ENCODE measurements at regions not wholly inside any gene's neighbourhood (a gene's known extent, or its start where the extent isn't known, plus 50 kb on each side); places are given as distances from the start of the nearest gene placed in this dataset.

GRCh38 chr18:54765636-54766375 is 62.5 kb upstream of the RAB27B start:
- DNase-seq (ENCODE audit: low spot score) (no peak), ATAC-seq (ENCODE audit: low FRiP score) (no peak)
- TF ChIP-seq, protein P1, sequence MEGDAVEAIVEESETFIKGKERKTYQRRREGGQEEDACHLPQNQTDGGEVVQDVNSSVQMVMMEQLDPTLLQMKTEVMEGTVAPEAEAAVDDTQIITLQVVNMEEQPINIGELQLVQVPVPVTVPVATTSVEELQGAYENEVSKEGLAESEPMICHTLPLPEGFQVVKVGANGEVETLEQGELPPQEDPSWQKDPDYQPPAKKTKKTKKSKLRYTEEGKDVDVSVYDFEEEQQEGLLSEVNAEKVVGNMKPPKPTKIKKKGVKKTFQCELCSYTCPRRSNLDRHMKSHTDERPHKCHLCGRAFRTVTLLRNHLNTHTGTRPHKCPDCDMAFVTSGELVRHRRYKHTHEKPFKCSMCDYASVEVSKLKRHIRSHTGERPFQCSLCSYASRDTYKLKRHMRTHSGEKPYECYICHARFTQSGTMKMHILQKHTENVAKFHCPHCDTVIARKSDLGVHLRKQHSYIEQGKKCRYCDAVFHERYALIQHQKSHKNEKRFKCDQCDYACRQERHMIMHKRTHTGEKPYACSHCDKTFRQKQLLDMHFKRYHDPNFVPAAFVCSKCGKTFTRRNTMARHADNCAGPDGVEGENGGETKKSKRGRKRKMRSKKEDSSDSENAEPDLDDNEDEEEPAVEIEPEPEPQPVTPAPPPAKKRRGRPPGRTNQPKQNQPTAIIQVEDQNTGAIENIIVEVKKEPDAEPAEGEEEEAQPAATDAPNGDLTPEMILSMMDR (IDR thresholded peaks at IDR 0.05), result no peak

DNA sequence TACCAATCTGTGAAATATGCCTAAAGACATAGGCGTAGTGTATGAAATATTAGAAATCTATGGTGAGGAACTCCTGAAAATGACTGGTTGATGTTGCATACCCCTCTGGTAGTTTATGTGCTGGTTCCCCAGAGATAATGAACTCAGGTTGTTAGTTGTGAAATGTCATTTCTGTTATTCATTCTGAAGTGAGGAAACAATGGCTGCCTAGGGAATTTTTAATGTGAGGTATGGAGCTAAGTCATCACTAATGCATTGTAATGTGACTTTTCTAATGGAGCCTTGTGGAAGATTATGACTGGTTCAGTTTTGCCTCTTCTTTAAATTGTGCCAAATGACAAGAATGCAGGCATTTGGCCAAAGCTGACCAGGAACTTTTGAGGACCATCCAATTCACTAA is 61.6 kb upstream of the RAB27B start:
- ATAC-seq (ENCODE audit: low FRiP score) (no peak), DNase-seq (ENCODE audit: low spot score) (no peak)
- TF ChIP-seq, protein P1 (IDR thresholded peaks at IDR 0.05), result no peak

- TF ChIP-seq, protein P1 (IDR thresholded peaks at IDR 0.05), result no peak
- DNase-seq (ENCODE audit: low spot score), result no peak
- no peak for ATAC-seq (ENCODE audit: low FRiP score)
These were observed 61.2 kb upstream of the RAB27B start for GRCh38 chr18:54767098-54767497.

DNA sequence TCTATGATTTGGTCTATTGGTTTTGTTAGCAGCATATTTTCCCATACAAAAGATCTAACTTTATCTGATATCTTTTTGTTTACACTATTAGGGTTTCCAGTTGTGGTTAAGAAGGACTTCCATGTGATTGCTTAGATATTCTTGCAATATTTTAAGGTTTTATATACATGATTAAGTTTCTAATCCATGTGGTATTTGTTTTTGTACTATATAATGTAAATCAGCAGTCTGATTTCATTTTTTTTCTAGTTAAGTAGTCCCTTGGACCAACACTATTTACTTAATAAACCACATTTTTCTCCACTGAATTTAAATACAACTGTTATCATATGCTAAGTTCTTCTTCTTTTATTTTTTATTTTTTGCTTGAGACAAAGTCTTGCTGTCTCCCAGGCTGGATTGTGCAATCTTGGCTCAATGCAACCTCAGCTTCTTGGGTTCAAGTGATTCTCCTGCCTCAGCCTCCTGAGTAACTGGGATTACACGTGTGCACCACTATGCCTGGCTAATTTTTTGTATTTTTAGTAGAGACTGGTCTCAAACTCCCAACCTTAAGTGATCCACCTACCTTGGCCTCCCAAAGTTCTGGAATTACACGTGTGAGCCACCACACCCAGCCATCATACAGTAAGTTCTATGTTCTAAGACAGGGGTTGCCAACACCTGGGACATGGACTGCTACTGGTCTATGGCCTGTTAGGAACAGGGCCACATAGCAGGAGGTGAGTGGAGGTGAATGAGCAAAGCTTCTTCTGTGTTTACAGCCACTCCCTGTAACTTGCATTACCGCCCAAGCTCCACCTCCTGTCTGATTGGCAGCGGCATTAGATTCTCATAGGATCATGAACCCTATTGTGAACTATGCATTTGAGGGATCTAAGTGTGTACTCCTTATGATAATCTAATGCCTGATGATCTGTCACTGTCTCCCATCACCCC is 58.5 kb upstream of the RAB27B start:
- ATAC-seq (ENCODE audit: low FRiP score), result no peak
- TF ChIP-seq, protein P1 (IDR thresholded peaks at IDR 0.05), result no peak
- no peak for DNase-seq (ENCODE audit: low spot score)

GRCh38 chr18:54772056-54772455 is 56.2 kb upstream of the RAB27B start:
- ATAC-seq (ENCODE audit: low FRiP score) (no peak), DNase-seq (ENCODE audit: low spot score) (no peak)
- TF ChIP-seq, protein P1 (IDR thresholded peaks at IDR 0.05), result no peak

- TF ChIP-seq, protein P1 (IDR thresholded peaks at IDR 0.05), result no peak
- ATAC-seq (ENCODE audit: low FRiP score) (peak; percentile 55), DNase-seq (ENCODE audit: low spot score) (no peak)
These were observed 53.9 kb upstream of the RAB27B start for GRCh38 chr18:54774423-54774822.
